DND-41 (cell line): ENCODE measurements at regions not wholly inside any gene's neighbourhood (a gene's known extent, or its start where the extent isn't known, plus 50 kb on each side); places are given as distances from the start of the nearest gene placed in this dataset.

ENCODE experiments used
- ATAC-seq: fragments of 200-7000 bp; cut with Tn5 transposase; 3 replicates; pipeline ENCODE4 v1.9.1; 2021; ENCODE audit warnings: low read depth; ENCODE audit not compliant: insufficient read depth
- DNase-seq: peaks from one replicate; pipeline ENCODE4 v3.0.0-alpha.2; 2020
- H2AFZ ChIP-seq: 2 replicates; pipeline ENCODE4 v1.6.0; 2012; ENCODE audit warnings: low read depth, low read length
- H3K27ac ChIP-seq: 2 replicates; pipeline ENCODE4 v1.5.1; 2012; ENCODE audit warnings: low read length, inconsistent platforms
- H3K27me3 ChIP-seq: fragments of 200-600 bp; sonication (generic); 2 replicates; pipeline ENCODE4 v1.6.0; 2012; ENCODE audit warnings: low read length, mild to moderate bottlenecking, inconsistent platforms; ENCODE audit not compliant: insufficient read depth, poor library complexity
- H3K36me3 ChIP-seq: 2 replicates; pipeline ENCODE4 v1.5.1; 2012; ENCODE audit warnings: low read length, inconsistent platforms; ENCODE audit not compliant: insufficient read depth
- H3K4me1 ChIP-seq: 2 replicates; pipeline ENCODE4 v1.5.1; 2012; ENCODE audit warnings: mild to moderate bottlenecking, low read length; ENCODE audit not compliant: insufficient read depth
- H3K4me2 ChIP-seq: 2 replicates; pipeline ENCODE4 v1.6.0; 2012; ENCODE audit warnings: mild to moderate bottlenecking, moderate library complexity, low read length, inconsistent platforms; ENCODE audit not compliant: insufficient read depth
- H3K4me3 ChIP-seq, 2 experiments: fragments of 200-600 bp in 1 of 2; shearing (Covaris generic) in 1 of 2; 2 replicates each; pipeline ENCODE4 v1.5.1; 2012 to 2016; ENCODE audit warnings: inconsistent platforms in 2 of 2, low read length in 2 of 2, mild to moderate bottlenecking in 2 of 2, low read depth in 1 of 2, moderate library complexity in 1 of 2
- H3K79me2 ChIP-seq: 2 replicates; pipeline ENCODE4 v1.6.0; 2012; ENCODE audit warnings: low read length, inconsistent platforms; ENCODE audit not compliant: insufficient read depth
- H3K9ac ChIP-seq: 2 replicates; pipeline ENCODE4 v1.6.0; 2012; ENCODE audit warnings: low read depth, mild to moderate bottlenecking, inconsistent platforms, low read length, moderate library complexity
- H3K9me3 ChIP-seq: 2 replicates; pipeline ENCODE4 v1.5.1; 2012; ENCODE audit warnings: low read length, moderate library complexity, mild to moderate bottlenecking, inconsistent platforms; ENCODE audit not compliant: insufficient read depth, severe bottlenecking
- H4K20me1 ChIP-seq: 2 replicates; pipeline ENCODE4 v1.6.0; 2012; ENCODE audit warnings: low read length; ENCODE audit not compliant: insufficient read depth
- CTCF ChIP-seq: IDR thresholded peaks from 2 replicates; pipeline ENCODE4 v1.5.1; 2012; ENCODE audit warnings: borderline replicate concordance, low read length, moderate library complexity, mild to moderate bottlenecking; ENCODE audit not compliant: poor library complexity, severe bottlenecking; ENCODE audit errors: extremely low read depth
- EZH2 ChIP-seq: IDR thresholded peaks from 3 replicates; pipeline ENCODE4 v1.6.1; 2012; ENCODE audit warnings: borderline replicate concordance, low read depth, mild to moderate bottlenecking, moderate library complexity, low read length, inconsistent platforms; ENCODE audit not compliant: severe bottlenecking

- Histone ChIP-seq H3K9ac (no peak overlapping the region), H4K20me1 (no peaks in the 10 kb centered on the region), H3K4me3 (no peak overlapping the region), H3K27ac (no peak overlapping the region), H3K4me2 (no peak overlapping the region), H3K4me1 (no peaks in the 10 kb centered on the region), H3K27me3 (no peaks in the 10 kb centered on the region), H3K36me3 (no peaks in the 10 kb centered on the region), H2AFZ (no peak overlapping the region), H3K9me3 (no peaks in the 10 kb centered on the region), H3K79me2 (no peaks in the 10 kb centered on the region)
- TF ChIP-seq CTCF, result no peak
- no peak for TF ChIP-seq EZH2
- ATAC-seq (no peak), DNase-seq (no peak)
These were observed 155.2 kb upstream of the PPP2R2D start for GRCh38 chr10:131745591-131745990.

- H3K27ac ChIP-seq, result no peak overlapping the region
- H3K4me1 ChIP-seq, result no peaks in the 10 kb centered on the region
- H3K4me3 ChIP-seq, result no peak overlapping the region
- no peaks in the 10 kb centered on the region for H3K36me3 ChIP-seq
- no peaks in the 10 kb centered on the region for H4K20me1 ChIP-seq
- no peaks in the 10 kb centered on the region for H3K79me2 ChIP-seq
- no peak overlapping the region for H3K9ac ChIP-seq
- TF ChIP-seq EZH2 (no peak), CTCF (no peak)
- H3K9me3 ChIP-seq, result no peaks in the 10 kb centered on the region
- DNase-seq (no peak), ATAC-seq (no peak)
- no peaks in the 10 kb centered on the region for H3K27me3 ChIP-seq
- H2AFZ ChIP-seq, result no peak overlapping the region
- no peak overlapping the region for H3K4me2 ChIP-seq
These were observed 154.5 kb upstream of the PPP2R2D start for GRCh38 chr10:131746241-131746711.

- ATAC-seq, result no peak
- H3K4me3 ChIP-seq, result no peak overlapping the region
- H3K9me3 ChIP-seq, result no peaks in the 10 kb centered on the region
- H3K27ac ChIP-seq, result no peak overlapping the region
- H3K27me3 ChIP-seq, result no peaks in the 10 kb centered on the region
- no peaks in the 10 kb centered on the region for H3K79me2 ChIP-seq
- H3K4me1 ChIP-seq, result no peaks in the 10 kb centered on the region
- no peak for DNase-seq
- H4K20me1 ChIP-seq, result no peaks in the 10 kb centered on the region
- no peak overlapping the region for H3K9ac ChIP-seq
- no peak overlapping the region for H2AFZ ChIP-seq
- H3K4me2 ChIP-seq, result no peak overlapping the region
- H3K36me3 ChIP-seq, result no peaks in the 10 kb centered on the region
- TF ChIP-seq EZH2 (no peak), CTCF (no peak)
These were observed 154.0 kb upstream of the PPP2R2D start for GRCh38 chr10:131746785-131747184.

GRCh38 chr10:131747251-131747650 lies 153.6 kb upstream of the PPP2R2D start:
- no peak for DNase-seq
- Histone ChIP-seq H3K4me2 (no peak overlapping the region), H3K4me3 (no peak overlapping the region), H3K79me2 (no peaks in the 10 kb centered on the region), H3K36me3 (no peaks in the 10 kb centered on the region), H3K27me3 (no peaks in the 10 kb centered on the region), H3K9ac (no peak overlapping the region), H2AFZ (no peak overlapping the region), H3K4me1 (no peaks in the 10 kb centered on the region), H3K27ac (no peak overlapping the region), H3K9me3 (no peaks in the 10 kb centered on the region), H4K20me1 (no peaks in the 10 kb centered on the region)
- ATAC-seq, result no peak
- TF ChIP-seq CTCF, result no peak
- no peak for TF ChIP-seq EZH2
